ENCODE measurements at regions not wholly inside any gene's neighbourhood (a gene's known extent, or its start where the extent isn't known, plus 50 kb on each side); places are given as distances from the start of the nearest gene placed in this dataset.

DNA sequence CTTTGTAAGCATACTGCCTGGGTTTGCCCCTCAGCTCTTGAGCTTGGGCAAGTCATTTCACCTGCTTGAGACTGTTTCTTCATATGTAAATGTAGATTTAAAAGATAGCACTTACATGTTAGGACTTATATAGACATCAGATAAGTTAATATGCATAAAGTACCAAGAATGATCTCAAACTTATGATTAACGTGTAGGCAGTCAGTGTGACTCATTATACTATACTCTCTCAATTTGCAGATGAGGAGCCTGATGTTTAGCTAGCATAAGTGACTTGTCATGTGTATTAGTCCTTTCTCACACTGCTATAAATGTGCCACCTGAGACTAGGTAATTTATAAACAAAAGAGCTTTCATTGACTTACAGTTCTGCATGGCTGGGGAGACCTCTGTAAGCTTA, 690.5 kb downstream of the KCNJ2 start:
- TF ChIP-seq CTCF (IDR thresholded peaks at IDR 0.05) (no peak), POLR2A (IDR thresholded peaks at IDR 0.05) (no peak)
